Thoracic aorta (tissue), 2 donors: ENCODE measurements at regions not wholly inside any gene's neighbourhood (a gene's known extent, or its start where the extent isn't known, plus 50 kb on each side); places are given as distances from the start of the nearest gene placed in this dataset.

Source experiments
- ATAC-seq: fragments of 150-250 bp; one replicate; pipeline ENCODE4 v1.8.0; 2017; ENCODE audit warnings: low read depth; ENCODE audit not compliant: insufficient number of reproducible peaks, low FRiP score
- DNase-seq: peaks from one replicate; pipeline ENCODE4 v3.0.0-alpha.2; 2020; ENCODE audit warnings: low spot score
- H3K27ac ChIP-seq, 2 donors: fragments of 200-600 bp; sonication (generic); 1 replicate in 1 of 2; 2 replicates in 1 of 2; pipeline ENCODE4 v1.5.1; 2016; ENCODE audit warnings: mild to moderate bottlenecking in 2 of 2, moderate library complexity in 2 of 2
- H3K27me3 ChIP-seq: fragments of 200-600 bp; sonication (generic); replicated peaks from 2 replicates; pipeline ENCODE4 v1.6.0; 2016; ENCODE audit warnings: mild to moderate bottlenecking; ENCODE audit not compliant: insufficient read depth
- H3K36me3 ChIP-seq: fragments of 200-600 bp; sonication (generic); one replicate; pipeline ENCODE4 v1.5.1; 2016
- H3K4me1 ChIP-seq, 2 donors: fragments of 200-600 bp; sonication (generic); 1 replicate in 1 of 2; 2 replicates in 1 of 2; pipeline versions ENCODE4 v1.5.1 to v1.6.0; 2016; ENCODE audit warnings: low read depth in 2 of 2, mild to moderate bottlenecking in 1 of 2; ENCODE audit not compliant: control insufficient read depth in 1 of 2
- H3K4me3 ChIP-seq: fragments of 200-600 bp; sonication (generic); 2 replicates; pipeline ENCODE4 v1.5.1; 2016; ENCODE audit warnings: mild to moderate bottlenecking
- H3K9me3 ChIP-seq: fragments of 200-600 bp; sonication (generic); 2 replicates; pipeline ENCODE4 v1.5.1; 2016
- TF ChIP-seq, protein P1 (sequence below): fragments of 200-600 bp; sonication (generic); IDR thresholded peaks from one replicate; pipeline ENCODE4 v1.5.1; 2019; ENCODE audit warnings: antibody characterized with exemption

DNA sequence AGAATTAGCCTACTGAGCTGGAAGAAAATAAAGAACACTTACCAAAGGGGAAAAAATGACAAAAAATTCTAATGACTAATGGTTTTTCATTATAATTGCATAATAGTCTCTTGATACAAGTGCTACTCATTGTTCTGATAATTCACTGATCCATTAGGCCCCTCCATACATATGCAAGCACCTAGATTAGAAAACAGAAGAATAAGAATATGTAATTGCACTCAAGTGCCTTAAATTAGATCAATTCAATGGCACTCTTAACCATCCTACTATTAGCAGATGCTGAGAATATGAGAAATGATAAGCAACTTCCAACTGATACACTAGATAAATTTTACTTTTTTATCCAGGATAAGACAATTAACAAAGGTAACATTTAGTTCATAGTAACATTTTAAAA is 440.9 kb upstream of the C9orf72 start:
- ATAC-seq, result no peak
- Histone ChIP-seq H3K4me3 (no peak overlapping the region), H3K27ac (no peak overlapping the region), H3K27me3 (no peaks in the 10 kb centered on the region), H3K4me1 (no peaks in the 10 kb centered on the region), H3K36me3 (no peaks in the 10 kb centered on the region), H3K9me3 (no peaks in the 10 kb centered on the region)
- no peak for DNase-seq
- TF ChIP-seq, protein P1, sequence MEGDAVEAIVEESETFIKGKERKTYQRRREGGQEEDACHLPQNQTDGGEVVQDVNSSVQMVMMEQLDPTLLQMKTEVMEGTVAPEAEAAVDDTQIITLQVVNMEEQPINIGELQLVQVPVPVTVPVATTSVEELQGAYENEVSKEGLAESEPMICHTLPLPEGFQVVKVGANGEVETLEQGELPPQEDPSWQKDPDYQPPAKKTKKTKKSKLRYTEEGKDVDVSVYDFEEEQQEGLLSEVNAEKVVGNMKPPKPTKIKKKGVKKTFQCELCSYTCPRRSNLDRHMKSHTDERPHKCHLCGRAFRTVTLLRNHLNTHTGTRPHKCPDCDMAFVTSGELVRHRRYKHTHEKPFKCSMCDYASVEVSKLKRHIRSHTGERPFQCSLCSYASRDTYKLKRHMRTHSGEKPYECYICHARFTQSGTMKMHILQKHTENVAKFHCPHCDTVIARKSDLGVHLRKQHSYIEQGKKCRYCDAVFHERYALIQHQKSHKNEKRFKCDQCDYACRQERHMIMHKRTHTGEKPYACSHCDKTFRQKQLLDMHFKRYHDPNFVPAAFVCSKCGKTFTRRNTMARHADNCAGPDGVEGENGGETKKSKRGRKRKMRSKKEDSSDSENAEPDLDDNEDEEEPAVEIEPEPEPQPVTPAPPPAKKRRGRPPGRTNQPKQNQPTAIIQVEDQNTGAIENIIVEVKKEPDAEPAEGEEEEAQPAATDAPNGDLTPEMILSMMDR, result no peak

DNA sequence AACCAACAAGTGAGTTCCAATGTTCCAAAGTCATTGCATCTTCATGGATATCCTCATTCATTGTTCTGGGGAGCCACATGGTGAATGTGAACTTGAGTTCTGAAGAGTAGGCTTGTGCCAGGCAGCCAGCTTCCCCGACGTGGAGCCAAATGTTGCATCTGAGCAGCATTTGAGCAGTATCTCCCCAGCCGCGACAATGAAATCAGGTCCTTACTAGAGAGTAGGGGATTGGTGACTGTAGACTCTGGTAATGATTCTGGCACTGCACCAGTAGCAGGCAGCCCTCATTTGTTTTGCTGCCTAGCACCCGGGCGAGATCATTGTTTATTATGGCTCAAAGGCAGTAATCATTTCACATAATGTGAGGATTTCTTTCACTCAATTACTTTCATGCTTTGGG is 451.4 kb upstream of the C9orf72 start:
- Histone ChIP-seq H3K27me3 (no peaks in the 10 kb centered on the region), H3K36me3 (no peaks in the 10 kb centered on the region), H3K4me1 (no peaks in the 10 kb centered on the region), H3K9me3 (no peaks in the 10 kb centered on the region), H3K4me3 (no peak overlapping the region), H3K27ac (no peak overlapping the region)
- ATAC-seq, result no peak
- no peak for DNase-seq
- TF ChIP-seq, protein P1, result no peak

GRCh38 chr9:28025186-28025585 is 451.9 kb upstream of the C9orf72 start:
- TF ChIP-seq, protein P1, result no peak
- H3K4me3 ChIP-seq, result no peak overlapping the region
- H3K9me3 ChIP-seq, result no peaks in the 10 kb centered on the region
- DNase-seq (no peak), ATAC-seq (no peak)
- no peaks in the 10 kb centered on the region for H3K4me1 ChIP-seq
- H3K27me3 ChIP-seq, result no peaks in the 10 kb centered on the region
- H3K36me3 ChIP-seq, result no peaks in the 10 kb centered on the region
- H3K27ac ChIP-seq, result no peak overlapping the region

DNA sequence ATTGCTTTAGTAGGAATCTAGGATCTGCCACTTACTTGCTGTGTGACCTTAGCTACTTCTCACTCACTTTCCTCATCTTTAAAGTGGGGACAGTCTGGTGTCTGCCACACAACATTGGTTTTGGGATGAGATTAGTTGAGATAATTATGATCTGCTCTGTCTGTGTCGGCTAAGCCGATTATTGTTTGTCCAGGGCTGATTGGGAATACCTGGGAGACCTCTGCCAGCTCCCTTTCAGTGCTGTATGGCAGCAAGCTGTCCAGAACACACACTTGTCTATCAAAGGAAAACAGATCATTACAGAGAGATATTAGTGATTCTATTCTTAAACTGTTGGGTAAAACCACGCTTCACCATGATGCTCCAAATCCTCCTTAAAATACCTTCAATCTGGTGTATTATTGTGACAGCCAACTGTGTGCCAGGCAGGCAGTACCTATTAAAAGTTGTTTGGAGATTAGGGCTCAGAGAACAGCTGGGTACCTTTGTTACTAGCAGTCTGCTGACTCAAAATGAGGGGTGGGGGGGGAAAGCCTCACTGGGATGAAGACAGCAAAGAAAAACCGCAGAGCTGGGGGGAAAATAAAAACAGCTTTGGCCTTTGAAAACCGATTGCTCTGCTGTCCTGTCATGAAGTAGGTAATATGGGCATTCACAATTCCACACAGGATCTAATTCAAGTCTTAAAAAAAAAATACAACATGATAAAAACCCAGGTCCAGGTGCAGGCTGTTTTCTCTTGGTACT is 458.4 kb upstream of the C9orf72 start:
- H3K27ac ChIP-seq, result no peak overlapping the region
- TF ChIP-seq, protein P1, result no peak
- no peaks in the 10 kb centered on the region for H3K27me3 ChIP-seq
- no peak for DNase-seq
- H3K4me3 ChIP-seq, result no peak overlapping the region
- no peaks in the 10 kb centered on the region for H3K4me1 ChIP-seq
- no peak for ATAC-seq
- H3K36me3 ChIP-seq, result no peaks in the 10 kb centered on the region
- H3K9me3 ChIP-seq, result no peaks in the 10 kb centered on the region

DNA sequence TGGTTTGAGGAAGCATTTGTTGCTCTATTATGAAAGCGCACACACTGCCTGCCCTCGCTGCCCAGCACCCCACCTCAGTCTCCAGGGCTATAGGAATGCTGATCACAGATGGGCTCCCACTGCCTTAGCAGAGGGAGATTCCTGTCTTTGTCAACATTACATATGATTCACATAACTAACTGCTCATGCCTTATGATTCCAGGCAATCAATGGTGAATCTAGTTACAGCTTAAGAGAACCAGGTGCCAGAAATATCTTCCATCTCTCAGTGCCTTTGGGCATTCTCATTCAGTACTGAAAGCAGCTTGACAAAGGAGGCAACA is 458.9 kb upstream of the C9orf72 start:
- H3K27me3 ChIP-seq, result no peaks in the 10 kb centered on the region
- H3K4me1 ChIP-seq, result no peaks in the 10 kb centered on the region
- no peak for ATAC-seq
- TF ChIP-seq, protein P1, result no peak
- H3K9me3 ChIP-seq, result no peaks in the 10 kb centered on the region
- no peak for DNase-seq
- no peak overlapping the region for H3K27ac ChIP-seq
- H3K36me3 ChIP-seq, result no peaks in the 10 kb centered on the region
- H3K4me3 ChIP-seq, result no peak overlapping the region
